ENCODE measurements at regions not wholly inside any gene's neighbourhood (a gene's known extent, or its start where the extent isn't known, plus 50 kb on each side); places are given as distances from the start of the nearest gene placed in this dataset.

- Histone ChIP-seq H3K27ac (ENCODE audit: insufficient read depth, low read length) (no peak overlapping the region), H2AFZ (ENCODE audit: low read length) (no peak overlapping the region)
- no peak for TF ChIP-seq CTCF (conservative IDR thresholded peaks at IDR 0.05 in 1 of 2, IDR thresholded peaks at IDR 0.05 in 1 of 2; ENCODE audit: low read depth in 1 of 2, low read length in 2 of 2)
- TF ChIP-seq EZH2 (IDR thresholded peaks at IDR 0.05; ENCODE audit: low read length, missing control alignments): no peak
Observed at GRCh38 chr2:18503376-18504228, 56.9 kb downstream of the RDH14 start.

GRCh38 chr2:18502142-18502541 is 58.3 kb downstream of the RDH14 start:
- Histone ChIP-seq H3K27me3 (ENCODE audit: control insufficient read depth, insufficient read depth, low read length) (no peaks in the 10 kb centered on the region), H3K36me3 (ENCODE audit: control insufficient read depth, insufficient read depth, low read length) (no peaks in the 10 kb centered on the region), H3K4me2 (ENCODE audit: extremely low read depth, insufficient read depth, low read length) (no peak overlapping the region), H2AFZ (ENCODE audit: low read length) (no peak overlapping the region), H4K20me1 (ENCODE audit: control insufficient read depth, extremely low read depth, insufficient read depth, low read length) (no peaks in the 10 kb centered on the region), H3K4me3 (replicated peaks in 1 of 4; ENCODE audit: control extremely low read depth in 1 of 4, insufficient read depth in 1 of 4, low read depth in 3 of 4, low read length in 4 of 4) (no peak overlapping the region), H3K79me2 (ENCODE audit: control insufficient read depth, insufficient read depth, low read length) (no peaks in the 10 kb centered on the region), H3K9ac (ENCODE audit: insufficient read depth, low read length) (no peak overlapping the region), H3K27ac (ENCODE audit: insufficient read depth, low read length) (no peak overlapping the region), H3K9me3 (ENCODE audit: control insufficient read depth, insufficient read depth, low read depth, low read length) (no peaks in the 10 kb centered on the region), H3K4me1 (ENCODE audit: control insufficient read depth, extremely low read depth, insufficient read depth, low read length) (no peaks in the 10 kb centered on the region)
- TF ChIP-seq EZH2 (IDR thresholded peaks at IDR 0.05; ENCODE audit: low read length, missing control alignments): no peak
- TF ChIP-seq CTCF (conservative IDR thresholded peaks at IDR 0.05 in 1 of 2, IDR thresholded peaks at IDR 0.05 in 1 of 2; ENCODE audit: low read depth in 1 of 2, low read length in 2 of 2): no peak
- DNase-seq (ENCODE audit: low read depth in 2 of 2): no peak

More at GRCh38 chr2:18503376-18504228, 56.9 kb downstream of the RDH14 start:
- Histone ChIP-seq H4K20me1 (ENCODE audit: control insufficient read depth, extremely low read depth, insufficient read depth, low read length) (no peaks in the 10 kb centered on the region), H3K36me3 (ENCODE audit: control insufficient read depth, insufficient read depth, low read length) (no peaks in the 10 kb centered on the region), H3K4me2 (ENCODE audit: extremely low read depth, insufficient read depth, low read length) (no peak overlapping the region), H3K4me1 (ENCODE audit: control insufficient read depth, extremely low read depth, insufficient read depth, low read length) (no peaks in the 10 kb centered on the region), H3K9me3 (ENCODE audit: control insufficient read depth, insufficient read depth, low read depth, low read length) (no peaks in the 10 kb centered on the region), H3K9ac (ENCODE audit: insufficient read depth, low read length) (no peak overlapping the region), H3K79me2 (ENCODE audit: control insufficient read depth, insufficient read depth, low read length) (no peaks in the 10 kb centered on the region), H3K27me3 (ENCODE audit: control insufficient read depth, insufficient read depth, low read length) (no peaks in the 10 kb centered on the region), H3K4me3 (replicated peaks in 1 of 4; ENCODE audit: control extremely low read depth in 1 of 4, insufficient read depth in 1 of 4, low read depth in 3 of 4, low read length in 4 of 4) (no peak overlapping the region)
- DNase-seq (ENCODE audit: low read depth in 2 of 2): no peak

GRCh38 chr2:18501729-18502128 is 58.7 kb downstream of the RDH14 start:
- no peak overlapping the region for H3K27ac ChIP-seq (ENCODE audit: insufficient read depth, low read length)
- H3K27me3 ChIP-seq (ENCODE audit: control insufficient read depth, insufficient read depth, low read length): no peaks in the 10 kb centered on the region
- H3K79me2 ChIP-seq (ENCODE audit: control insufficient read depth, insufficient read depth, low read length): no peaks in the 10 kb centered on the region
- no peaks in the 10 kb centered on the region for H3K36me3 ChIP-seq (ENCODE audit: control insufficient read depth, insufficient read depth, low read length)
- H4K20me1 ChIP-seq (ENCODE audit: control insufficient read depth, extremely low read depth, insufficient read depth, low read length): no peaks in the 10 kb centered on the region
- no peak overlapping the region for H3K4me2 ChIP-seq (ENCODE audit: extremely low read depth, insufficient read depth, low read length)
- no peak overlapping the region for H3K4me3 ChIP-seq (replicated peaks in 1 of 4; ENCODE audit: control extremely low read depth in 1 of 4, insufficient read depth in 1 of 4, low read depth in 3 of 4, low read length in 4 of 4)
- no peak for DNase-seq (ENCODE audit: low read depth in 2 of 2)
- H3K9ac ChIP-seq (ENCODE audit: insufficient read depth, low read length): no peak overlapping the region
- no peaks in the 10 kb centered on the region for H3K4me1 ChIP-seq (ENCODE audit: control insufficient read depth, extremely low read depth, insufficient read depth, low read length)
- TF ChIP-seq CTCF (conservative IDR thresholded peaks at IDR 0.05 in 1 of 2, IDR thresholded peaks at IDR 0.05 in 1 of 2; ENCODE audit: low read depth in 1 of 2, low read length in 2 of 2) (no peak), EZH2 (IDR thresholded peaks at IDR 0.05; ENCODE audit: low read length, missing control alignments) (no peak)
- no peak overlapping the region for H2AFZ ChIP-seq (ENCODE audit: low read length)
- no peaks in the 10 kb centered on the region for H3K9me3 ChIP-seq (ENCODE audit: control insufficient read depth, insufficient read depth, low read depth, low read length)

All from fibroblast of lung (primary cell).